ENCODE measurements at regions not wholly inside any gene's neighbourhood (a gene's known extent, or its start where the extent isn't known, plus 50 kb on each side); places are given as distances from the start of the nearest gene placed in this dataset.

GRCh38 chr5:82849885-82850284 is 227.3 kb downstream of the TMEM167A start:
- no peak for DNase-seq
- no peak for TF ChIP-seq CTCF (IDR thresholded peaks at IDR 0.05; ENCODE audit: low read depth, low read length, missing control alignments)
- in situ Hi-C loops (cut with HindIII; ENCODE audit: low pct_ligation_motif_present, low sequenced_read_pairs): no loop called here

GRCh38 chr5:82847562-82847961 is 229.6 kb downstream of the TMEM167A start:
- H3K27me3 ChIP-seq (replicated peaks): no peaks in the 10 kb centered on the region
- H3K27ac ChIP-seq: no peak overlapping the region
- in situ Hi-C loops (cut with HindIII; ENCODE audit: low pct_ligation_motif_present, low sequenced_read_pairs): no loop called here
- no peak for TF ChIP-seq CTCF (IDR thresholded peaks at IDR 0.05; ENCODE audit: low read depth, low read length, missing control alignments)
- no peaks in the 10 kb centered on the region for H3K36me3 ChIP-seq (replicated peaks)
- DNase-seq: no peak
- no peak overlapping the region for H3K4me3 ChIP-seq (ENCODE audit: low read depth, low read length)

More at GRCh38 chr5:82849885-82850284, 227.3 kb downstream of the TMEM167A start:
- Histone ChIP-seq H3K27ac (no peak overlapping the region), H3K4me3 (ENCODE audit: low read depth, low read length) (no peak overlapping the region), H3K27me3 (replicated peaks) (no peaks in the 10 kb centered on the region), H3K36me3 (replicated peaks) (no peaks in the 10 kb centered on the region)

- Histone ChIP-seq H3K36me3 (replicated peaks) (no peaks in the 10 kb centered on the region), H3K4me3 (ENCODE audit: low read depth, low read length) (no peak overlapping the region), H3K27me3 (replicated peaks) (no peaks in the 10 kb centered on the region), H3K27ac (no peak overlapping the region)
- in situ Hi-C loops (cut with HindIII; ENCODE audit: low pct_ligation_motif_present, low sequenced_read_pairs): no loop called here
- TF ChIP-seq CTCF (IDR thresholded peaks at IDR 0.05; ENCODE audit: low read depth, low read length, missing control alignments): no peak
- DNase-seq: no peak
These were observed 237.3 kb downstream of the TMEM167A start for GRCh38 chr5:82839881-82840280.

- DNase-seq: no peak
- Histone ChIP-seq H3K36me3 (replicated peaks) (no peaks in the 10 kb centered on the region), H3K27me3 (replicated peaks) (no peaks in the 10 kb centered on the region), H3K27ac (no peak overlapping the region), H3K4me3 (ENCODE audit: low read depth, low read length) (no peak overlapping the region)
- in situ Hi-C loops (cut with HindIII; ENCODE audit: low pct_ligation_motif_present, low sequenced_read_pairs): no loop called here
- TF ChIP-seq CTCF (IDR thresholded peaks at IDR 0.05; ENCODE audit: low read depth, low read length, missing control alignments): no peak
These were observed 241.7 kb downstream of the TMEM167A start for GRCh38 chr5:82835488-82835887.

- DNase-seq: no peak
- H3K27me3 ChIP-seq (replicated peaks): no peaks in the 10 kb centered on the region
- TF ChIP-seq CTCF (IDR thresholded peaks at IDR 0.05; ENCODE audit: low read depth, low read length, missing control alignments): no peak
- no peak overlapping the region for H3K27ac ChIP-seq
- no peaks in the 10 kb centered on the region for H3K36me3 ChIP-seq (replicated peaks)
- in situ Hi-C loops (cut with HindIII; ENCODE audit: low pct_ligation_motif_present, low sequenced_read_pairs): no loop called here
- H3K4me3 ChIP-seq (ENCODE audit: low read depth, low read length): no peak overlapping the region
These were observed 243.0 kb downstream of the TMEM167A start for GRCh38 chr5:82834151-82834550.

GRCh38 chr5:82833277-82833676 is 243.9 kb downstream of the TMEM167A start:
- no peak overlapping the region for H3K4me3 ChIP-seq (ENCODE audit: low read depth, low read length)
- in situ Hi-C loops (cut with HindIII; ENCODE audit: low pct_ligation_motif_present, low sequenced_read_pairs): no loop called here
- no peak for TF ChIP-seq CTCF (IDR thresholded peaks at IDR 0.05; ENCODE audit: low read depth, low read length, missing control alignments)
- H3K27ac ChIP-seq: no peak overlapping the region
- H3K27me3 ChIP-seq (replicated peaks): no peaks in the 10 kb centered on the region
- H3K36me3 ChIP-seq (replicated peaks): no peaks in the 10 kb centered on the region
- no peak for DNase-seq
